Suprapubic skin (tissue), 4 donors: ENCODE measurements at regions not wholly inside any gene's neighbourhood (a gene's known extent, or its start where the extent isn't known, plus 50 kb on each side); places are given as distances from the start of the nearest gene placed in this dataset.

ENCODE experiments used
- EP300 ChIP-seq: sonication (generic); formaldehyde crosslinking; IDR thresholded peaks from one replicate; pipeline ENCODE4 v1.6.1; 2017; ENCODE audit warnings: antibody characterized with exemption
- POLR2A ChIP-seq, 2 donors: fragments of 450-650 bp; IDR thresholded peaks; one replicate each; pipeline ENCODE4 v1.6.1; 2017; ENCODE audit warnings: antibody characterized with exemption in 2 of 2, mild to moderate bottlenecking in 2 of 2, moderate library complexity in 2 of 2
- POLR2AphosphoS5 ChIP-seq, 3 donors: sonication (generic); formaldehyde crosslinking; IDR thresholded peaks; one replicate each; pipeline ENCODE4 v1.6.1; 2017; ENCODE audit warnings: antibody characterized with exemption in 3 of 3
- TF ChIP-seq, protein P1 (sequence below), 2 donors: fragments of 200-600 bp in 1 of 2; fragments of 450-650 bp in 1 of 2; sonication (generic) in 1 of 2; IDR thresholded peaks; one replicate each; pipeline ENCODE4 v1.5.1; 2016 to 2019; ENCODE audit warnings: antibody characterized with exemption in 2 of 2, mild to moderate bottlenecking in 1 of 2, moderate library complexity in 1 of 2

DNA sequence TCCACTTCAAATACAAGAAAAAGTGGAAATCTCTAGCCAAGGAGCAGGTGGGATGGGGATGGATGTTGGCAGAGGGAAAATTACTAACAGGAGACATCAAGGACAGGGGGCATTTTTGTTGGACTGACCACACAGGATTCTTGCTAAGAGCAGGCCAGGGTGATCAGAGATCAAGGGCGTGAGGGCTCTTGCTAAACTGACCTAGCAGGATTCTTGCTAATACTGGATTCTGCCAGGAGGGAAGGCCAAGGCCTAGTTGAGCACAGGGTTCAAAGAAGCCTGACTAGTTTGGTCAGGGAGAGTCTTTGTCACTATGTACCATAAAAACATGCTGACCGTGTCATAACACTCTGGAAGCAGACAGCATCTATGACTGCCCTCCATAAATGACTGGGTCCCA is 442.7 kb downstream of the PID1 start:
- TF ChIP-seq POLR2A (IDR thresholded peaks at IDR 0.05) = no peak
- TF ChIP-seq, protein P1, sequence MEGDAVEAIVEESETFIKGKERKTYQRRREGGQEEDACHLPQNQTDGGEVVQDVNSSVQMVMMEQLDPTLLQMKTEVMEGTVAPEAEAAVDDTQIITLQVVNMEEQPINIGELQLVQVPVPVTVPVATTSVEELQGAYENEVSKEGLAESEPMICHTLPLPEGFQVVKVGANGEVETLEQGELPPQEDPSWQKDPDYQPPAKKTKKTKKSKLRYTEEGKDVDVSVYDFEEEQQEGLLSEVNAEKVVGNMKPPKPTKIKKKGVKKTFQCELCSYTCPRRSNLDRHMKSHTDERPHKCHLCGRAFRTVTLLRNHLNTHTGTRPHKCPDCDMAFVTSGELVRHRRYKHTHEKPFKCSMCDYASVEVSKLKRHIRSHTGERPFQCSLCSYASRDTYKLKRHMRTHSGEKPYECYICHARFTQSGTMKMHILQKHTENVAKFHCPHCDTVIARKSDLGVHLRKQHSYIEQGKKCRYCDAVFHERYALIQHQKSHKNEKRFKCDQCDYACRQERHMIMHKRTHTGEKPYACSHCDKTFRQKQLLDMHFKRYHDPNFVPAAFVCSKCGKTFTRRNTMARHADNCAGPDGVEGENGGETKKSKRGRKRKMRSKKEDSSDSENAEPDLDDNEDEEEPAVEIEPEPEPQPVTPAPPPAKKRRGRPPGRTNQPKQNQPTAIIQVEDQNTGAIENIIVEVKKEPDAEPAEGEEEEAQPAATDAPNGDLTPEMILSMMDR (IDR thresholded peaks at IDR 0.05) = no peak
- TF ChIP-seq POLR2AphosphoS5 (IDR thresholded peaks at IDR 0.05) = no peak
- no peak for TF ChIP-seq EP300
